GM12891 (cell line): ENCODE measurements at regions not wholly inside any gene's neighbourhood (a gene's known extent, or its start where the extent isn't known, plus 50 kb on each side); places are given as distances from the start of the nearest gene placed in this dataset.

Experiments
- POLR2A ChIP-seq: IDR thresholded peaks from 2 replicates; pipeline ENCODE4 v1.6.1; 2011; ENCODE audit warnings: low read depth, low read length, control low read depth
- SPI1 ChIP-seq: IDR thresholded peaks from 2 replicates; pipeline ENCODE4 v1.6.1; 2011; ENCODE audit warnings: low read depth, low read length, control low read depth
- TAF1 ChIP-seq: IDR thresholded peaks from 2 replicates; pipeline ENCODE4 v1.6.1; 2011; ENCODE audit warnings: low read depth, low read length, control low read depth

- TF ChIP-seq SPI1 (no peak), POLR2A (no peak), TAF1 (no peak)
Measured at GRCh38 chr7:82631998-82632397, 188.4 kb upstream of the CACNA2D1 start.
